Calu3 (cell line): ENCODE measurements at regions not wholly inside any gene's neighbourhood (a gene's known extent, or its start where the extent isn't known, plus 50 kb on each side); places are given as distances from the start of the nearest gene placed in this dataset.

ENCODE experiments used
- BruUV-seq: library from RNA; stranded (reverse); fragments of 400-500 nt; replicated peaks from 2 replicates; lab custom pipeline; 2021; lab: Mats Ljungman, UMichigan
- CTCF ChIA-PET: fragments of 300-600 bp; sonication (Branson Sonifier 250); formaldehyde crosslinking; loops from one replicate; lab custom pipeline; 2022; ENCODE audit warnings: antibody characterized with exemption; lab: Charles Lee
- DNase-seq: peaks from one replicate; pipeline ENCODE4 v3.0.0; 2022
- H3K27ac Mint-ChIP-seq: one replicate; pipeline ENCODE4 v1.8.0; 2022; ENCODE audit warnings: mixed read lengths; ENCODE audit not compliant: unreplicated experiment
- H3K27me3 Mint-ChIP-seq: one replicate; pipeline ENCODE4 v1.8.0; 2022; ENCODE audit warnings: mixed read lengths; ENCODE audit not compliant: unreplicated experiment
- H3K36me3 Mint-ChIP-seq: one replicate; pipeline ENCODE4 v1.8.0; 2022; ENCODE audit warnings: mild to moderate bottlenecking, moderate library complexity, mixed read lengths; ENCODE audit not compliant: insufficient read depth, unreplicated experiment
- H3K4me1 Mint-ChIP-seq: one replicate; pipeline ENCODE4 v1.8.0; 2022; ENCODE audit warnings: mild to moderate bottlenecking, low read depth, mixed read lengths; ENCODE audit not compliant: unreplicated experiment
- H3K4me3 Mint-ChIP-seq: one replicate; pipeline ENCODE4 v1.8.0; 2022; ENCODE audit warnings: mild to moderate bottlenecking, low read depth, moderate library complexity, mixed read lengths; ENCODE audit not compliant: unreplicated experiment
- H3K9me3 Mint-ChIP-seq: one replicate; pipeline ENCODE4 v1.8.0; 2022; ENCODE audit warnings: low read depth, mixed read lengths; ENCODE audit not compliant: unreplicated experiment
- intact Hi-C: fragments of 100-400 bp; cut with micrococcal nuclease; formaldehyde crosslinking; loops from one replicate; pipeline ENCODE4 v1.10.0; 2022; ENCODE audit not compliant: unreplicated experiment
- TF ChIP-seq, protein P1 (sequence below): fragments of 200-600 bp; IDR thresholded peaks from one replicate; pipeline ENCODE4 v1.8.0; 2022; ENCODE audit warnings: antibody characterized with exemption; ENCODE audit not compliant: unreplicated experiment

DNA sequence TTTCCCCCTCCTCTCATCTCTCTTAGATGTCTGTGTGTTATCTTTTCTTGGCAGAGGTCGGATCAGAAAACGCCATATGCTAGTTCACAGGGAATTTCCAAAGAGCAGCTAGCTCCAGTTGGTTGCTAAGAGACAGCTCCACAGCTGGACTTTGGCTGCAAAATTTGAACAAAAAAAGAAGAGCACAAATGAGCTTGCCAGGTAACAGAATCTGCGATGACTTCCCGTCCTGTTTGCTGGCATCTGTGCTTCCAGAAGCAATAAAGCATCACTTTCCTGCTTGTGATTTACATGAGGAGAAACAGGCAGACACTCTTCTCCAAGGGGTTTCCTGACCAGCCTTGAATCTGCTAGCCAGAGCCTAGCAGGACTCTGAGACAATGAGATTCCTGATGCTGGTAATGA lies 596.0 kb upstream of the B3GAT1 start:
- no peak overlapping the region for H3K27ac Mint-ChIP-seq
- DNase-seq: no peak
- no peaks in the 10 kb centered on the region for H3K4me1 Mint-ChIP-seq
- CTCF ChIA-PET: no interaction called here
- TF ChIP-seq, protein P1, sequence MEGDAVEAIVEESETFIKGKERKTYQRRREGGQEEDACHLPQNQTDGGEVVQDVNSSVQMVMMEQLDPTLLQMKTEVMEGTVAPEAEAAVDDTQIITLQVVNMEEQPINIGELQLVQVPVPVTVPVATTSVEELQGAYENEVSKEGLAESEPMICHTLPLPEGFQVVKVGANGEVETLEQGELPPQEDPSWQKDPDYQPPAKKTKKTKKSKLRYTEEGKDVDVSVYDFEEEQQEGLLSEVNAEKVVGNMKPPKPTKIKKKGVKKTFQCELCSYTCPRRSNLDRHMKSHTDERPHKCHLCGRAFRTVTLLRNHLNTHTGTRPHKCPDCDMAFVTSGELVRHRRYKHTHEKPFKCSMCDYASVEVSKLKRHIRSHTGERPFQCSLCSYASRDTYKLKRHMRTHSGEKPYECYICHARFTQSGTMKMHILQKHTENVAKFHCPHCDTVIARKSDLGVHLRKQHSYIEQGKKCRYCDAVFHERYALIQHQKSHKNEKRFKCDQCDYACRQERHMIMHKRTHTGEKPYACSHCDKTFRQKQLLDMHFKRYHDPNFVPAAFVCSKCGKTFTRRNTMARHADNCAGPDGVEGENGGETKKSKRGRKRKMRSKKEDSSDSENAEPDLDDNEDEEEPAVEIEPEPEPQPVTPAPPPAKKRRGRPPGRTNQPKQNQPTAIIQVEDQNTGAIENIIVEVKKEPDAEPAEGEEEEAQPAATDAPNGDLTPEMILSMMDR: no peak
- intact Hi-C loops: no loop called here
- no peak overlapping the region for H3K4me3 Mint-ChIP-seq
- no peaks in the 10 kb centered on the region for H3K27me3 Mint-ChIP-seq
- H3K36me3 Mint-ChIP-seq: no peaks in the 10 kb centered on the region
- peaks cover 5% of the 10 kb centered on the region for H3K9me3 Mint-ChIP-seq
- no TSS peak for BruUV-seq

DNA sequence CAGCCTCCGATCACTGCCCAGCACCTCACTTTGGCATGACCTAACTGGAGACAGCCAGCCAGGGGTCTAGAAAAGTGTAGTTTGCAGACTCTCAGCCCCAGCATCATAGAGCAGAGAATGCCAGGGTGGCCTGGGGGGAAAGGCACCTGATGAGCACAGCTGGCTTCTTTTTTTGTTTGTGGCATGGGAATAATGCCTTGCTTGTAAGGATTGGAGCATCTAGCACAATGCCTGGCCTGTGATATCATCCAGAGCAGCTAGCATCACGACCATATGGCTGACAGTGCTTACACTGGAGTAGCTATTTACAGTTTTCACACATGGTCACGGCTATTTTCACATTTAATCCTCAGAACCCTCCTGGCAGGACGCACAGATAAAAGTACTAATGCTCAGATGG lies 594.8 kb upstream of the B3GAT1 start:
- Mint-ChIP-seq H3K9me3 (peaks cover 5% of the 10 kb centered on the region), H3K4me1 (no peaks in the 10 kb centered on the region), H3K36me3 (no peaks in the 10 kb centered on the region), H3K4me3 (no peak overlapping the region), H3K27ac (no peak overlapping the region), H3K27me3 (no peaks in the 10 kb centered on the region)
- CTCF ChIA-PET: no interaction called here
- TF ChIP-seq, protein P1: no peak
- intact Hi-C loops: no loop called here
- no peak for DNase-seq
- no TSS peak for BruUV-seq

DNA sequence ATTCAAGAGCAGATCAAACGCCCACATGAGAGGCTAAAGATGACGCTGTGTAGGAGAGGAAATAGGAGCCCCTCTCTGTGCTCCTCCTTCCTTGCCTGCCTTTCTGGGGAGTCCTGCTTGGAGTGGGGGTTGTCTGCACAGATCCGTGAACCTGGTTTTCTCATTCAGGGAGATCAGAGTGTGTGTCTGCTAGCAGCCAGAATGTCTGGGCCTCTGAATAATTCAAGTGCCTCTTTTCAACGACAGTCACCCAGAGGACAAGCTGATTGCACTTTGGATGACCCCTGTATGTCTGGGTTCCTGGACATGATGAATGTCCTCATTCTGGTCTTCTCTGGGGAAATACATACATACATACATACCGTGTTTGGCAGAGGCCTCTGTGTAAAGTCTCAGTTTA lies 592.5 kb upstream of the B3GAT1 start:
- BruUV-seq: no TSS peak
- peaks cover 19% of the 10 kb centered on the region for H3K9me3 Mint-ChIP-seq

DNA sequence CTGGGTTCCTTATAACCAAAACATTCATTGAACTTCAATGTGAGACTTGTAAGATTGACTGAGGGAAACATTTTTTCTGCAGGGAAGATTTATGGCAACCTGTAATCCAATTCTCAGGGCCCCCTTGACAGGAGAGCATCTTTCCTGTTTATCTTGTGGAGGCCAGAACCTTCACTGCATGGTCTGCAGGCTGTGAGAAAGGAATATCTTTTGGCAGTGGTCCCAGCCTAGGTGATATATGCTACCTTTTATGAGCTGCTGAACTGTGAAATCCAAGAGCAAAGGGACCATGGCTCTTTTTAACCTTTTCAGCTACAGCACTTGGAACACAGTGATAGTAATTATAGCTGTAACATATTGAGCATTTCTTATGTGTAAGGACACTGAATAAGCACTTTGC lies 590.2 kb upstream of the B3GAT1 start:
- Mint-ChIP-seq H3K27me3 (no peaks in the 10 kb centered on the region), H3K4me1 (no peaks in the 10 kb centered on the region), H3K9me3 (peaks cover 22% of the 10 kb centered on the region), H3K27ac (no peak overlapping the region), H3K4me3 (no peak overlapping the region), H3K36me3 (no peaks in the 10 kb centered on the region)
- intact Hi-C loops: no loop called here
- no peak for DNase-seq
- CTCF ChIA-PET: no interaction called here
- TF ChIP-seq, protein P1: no peak
- BruUV-seq: no TSS peak

More for the DNA sequence above, 592.5 kb upstream of the B3GAT1 start:
- H3K27me3 Mint-ChIP-seq: no peaks in the 10 kb centered on the region
- no peak overlapping the region for H3K4me3 Mint-ChIP-seq
- no peak overlapping the region for H3K27ac Mint-ChIP-seq
- no peak for DNase-seq
- CTCF ChIA-PET: no interaction called here
- H3K36me3 Mint-ChIP-seq: no peaks in the 10 kb centered on the region
- no peaks in the 10 kb centered on the region for H3K4me1 Mint-ChIP-seq
- intact Hi-C loops: no loop called here
- TF ChIP-seq, protein P1: no peak
